NT2/D1 (cell line): ENCODE measurements at regions not wholly inside any gene's neighbourhood (a gene's known extent, or its start where the extent isn't known, plus 50 kb on each side); places are given as distances from the start of the nearest gene placed in this dataset.

Source experiments
- SUZ12 ChIP-seq: IDR thresholded peaks from 2 replicates; pipeline ENCODE4 v1.6.1; 2011; ENCODE audit not compliant: insufficient read length, insufficient read depth; ENCODE audit errors: extremely low read depth
- ZNF274 ChIP-seq: IDR thresholded peaks from 2 replicates; pipeline ENCODE4 v1.6.1; 2011; ENCODE audit warnings: mild to moderate bottlenecking, low read depth, low read length

DNA sequence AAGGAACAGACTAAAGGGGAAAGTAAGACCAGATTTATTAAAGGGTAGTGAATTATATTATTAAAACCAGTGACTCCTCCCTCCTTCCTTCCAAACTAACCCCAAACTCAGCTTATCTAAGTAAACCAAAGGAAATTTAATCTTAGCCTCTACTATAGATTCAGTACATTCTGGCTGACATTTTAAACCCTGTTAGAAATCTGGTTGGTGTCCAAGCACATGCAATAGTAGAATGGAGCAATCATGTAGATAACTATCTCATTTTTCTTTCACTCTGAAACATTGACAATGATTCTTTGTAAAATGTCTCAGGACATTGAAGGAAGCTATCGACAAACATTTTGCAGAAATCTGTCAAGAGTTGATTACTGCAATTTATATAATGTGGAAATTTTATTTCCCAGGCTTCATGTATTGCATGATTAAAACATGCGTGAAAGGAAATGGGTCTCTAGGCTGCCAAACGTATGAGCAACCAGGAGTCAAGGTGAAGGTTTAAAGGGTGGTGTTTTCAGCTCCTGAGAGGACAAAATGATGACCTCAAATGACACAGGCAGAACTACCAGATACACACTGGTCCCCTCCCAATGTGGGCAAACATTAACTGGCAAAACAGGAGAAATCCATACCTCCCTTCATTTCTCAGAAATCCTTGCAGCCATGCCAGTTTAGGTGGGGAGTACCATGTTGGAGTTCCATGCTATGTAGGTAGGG lies 58.2 kb upstream of the RBM47 start:
- no peak for TF ChIP-seq SUZ12
- no peak for TF ChIP-seq ZNF274
